Hematopoietic multipotent progenitor cell treated with erythropoietin and hydrocortisone succinate and interleukin-3 and kit ligand, for 6 days (in vitro differentiated cells): ENCODE measurements at regions not wholly inside any gene's neighbourhood (a gene's known extent, or its start where the extent isn't known, plus 50 kb on each side); places are given as distances from the start of the nearest gene placed in this dataset.
"Not testable (repeated sequence)": the region's sequence is repeated elsewhere in the genome, so short reads cannot be mapped to it uniquely, and the experiment has no call there.

ENCODE experiments used
- DNase-seq: peaks from one replicate; pipeline ENCODE4 v3.0.0-alpha.2; 2015

DNA sequence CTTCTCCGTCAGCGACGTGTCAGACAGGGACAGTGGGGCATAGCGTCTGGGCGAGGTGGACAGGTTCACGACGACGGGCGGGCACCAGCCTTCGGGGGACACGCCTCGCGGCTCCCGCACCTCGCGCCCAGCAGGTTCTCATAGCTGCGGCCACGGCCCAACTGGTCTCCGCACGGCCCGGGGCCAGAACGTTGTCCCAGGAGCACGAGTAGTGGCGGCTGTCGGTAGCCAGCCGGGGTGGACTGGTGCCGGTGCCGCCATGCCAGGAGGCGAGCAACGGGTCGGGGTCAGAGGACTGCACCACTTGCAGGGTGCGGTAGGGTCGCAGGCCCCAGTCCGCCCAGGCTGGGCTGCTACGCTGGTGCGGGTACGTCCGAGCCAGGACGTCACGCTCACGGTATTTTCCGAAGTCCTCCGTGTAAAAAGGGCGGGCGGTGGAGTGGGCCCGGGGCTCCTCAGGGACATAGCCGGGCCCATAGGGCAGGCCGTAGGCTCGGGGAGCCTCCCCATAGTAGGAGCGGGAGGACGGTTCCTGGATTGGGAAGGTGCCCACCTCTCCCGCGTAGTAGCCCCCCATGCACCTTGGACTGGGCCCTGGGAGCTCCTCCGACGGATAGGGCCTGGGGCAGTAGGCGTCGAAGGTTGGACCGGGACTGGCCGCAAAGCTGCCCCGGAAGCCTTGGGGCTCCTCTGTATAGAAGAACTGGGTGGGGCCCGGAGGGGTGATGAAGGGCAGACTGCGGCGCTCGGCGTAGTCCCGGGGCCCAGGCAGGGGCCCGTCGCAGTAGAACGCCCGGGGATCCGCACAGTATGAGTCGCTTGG is 301.2 kb downstream of the CCDC74A start:
- not testable (repeated sequence) for DNase-seq

DNA sequence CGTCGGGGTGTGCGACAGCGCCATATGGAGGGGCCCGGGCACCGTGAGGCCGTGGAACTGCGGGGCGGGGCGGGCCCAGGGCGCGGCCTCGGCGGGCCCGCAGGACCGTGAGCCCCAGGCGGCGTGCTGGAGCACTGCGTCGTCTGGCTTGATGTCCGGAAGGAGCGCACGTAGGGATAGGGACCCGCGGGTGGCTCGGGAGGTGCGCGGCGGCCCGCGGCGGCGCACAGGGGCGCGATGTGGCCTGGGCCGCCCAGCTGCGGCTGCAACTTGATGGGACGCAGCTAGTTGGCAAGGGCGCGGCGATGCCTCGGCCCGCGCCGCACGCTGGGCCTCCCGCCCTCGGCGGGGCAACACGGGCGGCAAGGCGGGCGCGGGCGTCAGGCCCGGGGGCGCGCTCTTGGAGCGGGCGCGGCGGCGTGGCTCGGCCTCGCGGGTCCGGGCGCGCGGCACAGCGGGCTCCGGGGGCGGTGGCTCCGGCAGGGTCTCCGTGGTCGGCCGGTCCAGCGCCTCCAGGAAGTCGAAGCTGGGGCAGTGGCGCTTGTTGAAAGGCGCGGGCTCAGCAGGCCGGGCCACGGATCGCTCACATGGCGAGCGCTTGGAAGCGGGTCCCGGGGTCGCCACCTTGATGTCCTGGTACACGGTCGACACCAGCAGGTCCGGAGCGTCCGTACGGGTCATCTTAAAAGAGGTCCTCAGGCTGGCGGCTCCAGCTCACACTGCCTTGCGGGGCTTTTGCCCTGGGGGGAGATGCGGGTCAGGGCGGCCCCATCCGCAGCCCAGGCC is 302.0 kb downstream of the CCDC74A start:
- DNase-seq = not testable (repeated sequence)

DNA sequence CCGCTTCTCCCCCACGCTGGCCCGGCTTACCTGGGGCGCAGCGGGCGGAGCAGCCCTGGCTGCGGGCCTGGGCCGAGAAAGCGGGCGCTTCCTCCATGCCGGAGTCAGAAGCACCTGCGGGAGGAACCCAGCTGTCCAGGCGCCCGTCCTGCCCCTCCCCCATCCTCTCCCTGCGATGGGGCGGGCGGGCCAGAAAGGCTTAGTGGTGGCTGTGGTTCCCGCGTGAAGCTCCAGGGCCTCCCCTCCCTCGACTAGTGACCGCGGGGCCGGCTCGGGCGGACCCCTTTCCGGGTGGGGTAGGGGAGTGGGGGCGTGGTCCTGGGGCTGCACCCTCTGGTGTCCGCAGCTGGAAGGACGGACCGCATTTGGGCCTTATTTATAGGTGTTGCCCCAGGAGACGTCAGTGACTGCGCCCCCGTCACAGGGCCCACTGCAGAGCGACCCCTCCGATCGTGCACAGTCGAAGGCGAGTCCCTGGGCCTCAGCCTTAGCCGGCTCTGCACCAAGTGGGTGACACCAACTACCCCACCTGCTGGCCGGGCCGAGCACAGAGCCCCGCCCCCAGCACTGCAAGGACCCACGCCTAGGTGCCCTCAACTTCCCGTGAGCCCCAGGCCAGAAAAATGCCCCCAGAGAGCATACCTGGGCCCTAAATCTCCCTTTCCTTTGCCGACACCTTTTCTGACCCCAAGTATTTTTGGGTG is 302.7 kb downstream of the CCDC74A start:
- not testable (repeated sequence) for DNase-seq

DNA sequence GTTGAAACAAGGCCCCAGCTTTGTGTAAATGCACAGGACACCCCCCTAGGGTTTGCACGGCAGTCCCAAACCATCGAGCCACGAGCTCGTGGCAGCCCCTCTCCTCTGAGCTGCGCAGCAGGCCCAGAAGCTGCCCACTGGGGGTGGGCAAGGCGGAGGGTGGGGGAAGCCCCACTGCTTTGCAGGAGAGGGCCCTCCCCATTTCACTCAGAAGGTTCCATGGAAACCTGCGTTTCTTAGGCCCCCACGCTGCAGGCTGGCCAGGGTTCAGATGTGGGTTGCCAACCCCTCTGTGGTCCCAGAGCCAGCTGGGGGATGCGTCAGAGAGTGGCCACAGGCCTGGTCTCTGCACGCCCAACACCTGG is 303.2 kb downstream of the CCDC74A start:
- DNase-seq = not testable (repeated sequence)

DNA sequence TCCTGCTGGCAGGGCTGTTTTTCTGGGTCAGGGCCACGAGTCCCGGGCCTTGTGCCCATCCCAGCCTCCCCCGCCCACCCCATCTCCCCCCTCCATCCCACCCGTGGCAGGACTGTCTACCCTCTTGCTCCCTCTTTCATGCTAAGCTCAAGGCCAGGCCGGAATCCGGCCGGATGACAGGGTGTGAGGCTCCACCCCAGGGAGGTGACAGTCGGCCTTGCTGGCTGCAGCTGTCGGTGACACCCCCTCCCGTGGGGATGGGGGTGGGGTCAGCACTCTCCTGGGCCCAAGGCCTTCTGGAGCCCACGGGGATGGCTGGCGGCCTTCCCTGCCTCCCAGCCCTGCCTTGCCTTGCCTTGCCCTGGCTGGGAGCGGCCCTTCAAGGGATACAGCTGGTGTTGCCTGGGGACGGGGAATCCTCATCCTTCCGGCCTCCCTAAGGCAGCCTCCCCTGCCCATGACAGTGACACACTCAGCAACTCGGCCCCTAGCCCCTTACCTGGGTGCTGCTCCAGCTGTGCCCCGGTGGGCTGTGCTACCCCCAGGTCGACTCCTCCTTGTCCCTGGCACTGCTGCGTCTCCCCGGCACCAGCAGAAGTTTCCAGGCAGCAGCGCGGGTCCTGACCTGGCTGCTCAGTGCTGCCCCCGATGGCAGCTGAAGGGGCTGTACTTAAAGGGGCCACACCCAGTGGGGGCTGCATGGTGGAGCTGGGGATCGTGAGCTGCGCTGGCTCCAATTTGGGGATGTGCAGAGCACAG is 303.9 kb downstream of the CCDC74A start:
- peak; percentile 2 for DNase-seq

DNA sequence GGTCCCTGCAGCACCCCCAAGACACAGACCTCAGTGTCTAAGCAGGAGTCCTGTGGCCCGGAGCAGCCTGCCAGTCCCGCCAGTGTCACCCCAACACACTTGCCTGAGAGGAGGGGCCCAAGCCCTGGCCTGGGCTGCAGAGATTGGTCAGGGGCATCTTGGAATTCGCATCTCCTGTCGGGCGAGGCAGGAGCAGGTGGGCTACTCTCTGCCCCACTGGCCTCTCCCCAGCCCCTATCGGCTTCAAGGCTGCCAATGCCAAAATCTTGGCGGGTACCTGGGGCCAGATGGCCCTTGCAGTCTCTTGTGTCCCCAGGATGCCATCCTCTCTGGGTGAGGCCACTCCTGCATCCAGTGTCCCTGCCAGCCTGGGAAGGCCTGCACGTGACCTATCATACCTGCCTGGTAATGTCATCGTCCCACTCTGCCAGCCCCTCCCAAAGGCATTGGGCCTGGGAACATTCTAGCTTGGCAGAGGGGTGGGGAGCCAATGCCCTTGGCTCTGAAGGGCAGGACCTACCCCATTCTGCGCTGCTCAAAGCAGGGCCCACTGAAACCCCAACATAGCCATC is 304.6 kb downstream of the CCDC74A start:
- DNase-seq = not testable (repeated sequence)

DNA sequence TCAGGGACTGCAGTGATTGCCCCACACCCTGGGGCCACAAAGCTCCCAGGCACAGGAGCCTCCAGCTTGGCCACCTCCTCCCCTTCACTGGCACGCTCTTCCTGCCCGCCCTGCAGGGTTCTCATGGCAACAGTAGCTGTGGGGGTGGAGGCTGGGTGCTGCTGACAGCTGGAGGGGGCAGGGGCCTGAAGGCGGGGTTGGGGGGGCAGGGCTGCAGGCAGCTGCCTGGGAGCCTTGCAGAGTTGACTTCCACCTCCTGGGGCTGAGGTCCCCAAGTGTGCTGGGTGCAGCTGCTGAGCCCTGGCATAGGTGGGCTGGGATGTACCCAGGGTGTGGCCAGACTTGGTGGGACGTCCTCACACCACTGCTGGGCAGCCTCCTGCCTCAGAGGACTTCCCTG is 305.2 kb downstream of the CCDC74A start:
- not testable (repeated sequence) for DNase-seq

DNA sequence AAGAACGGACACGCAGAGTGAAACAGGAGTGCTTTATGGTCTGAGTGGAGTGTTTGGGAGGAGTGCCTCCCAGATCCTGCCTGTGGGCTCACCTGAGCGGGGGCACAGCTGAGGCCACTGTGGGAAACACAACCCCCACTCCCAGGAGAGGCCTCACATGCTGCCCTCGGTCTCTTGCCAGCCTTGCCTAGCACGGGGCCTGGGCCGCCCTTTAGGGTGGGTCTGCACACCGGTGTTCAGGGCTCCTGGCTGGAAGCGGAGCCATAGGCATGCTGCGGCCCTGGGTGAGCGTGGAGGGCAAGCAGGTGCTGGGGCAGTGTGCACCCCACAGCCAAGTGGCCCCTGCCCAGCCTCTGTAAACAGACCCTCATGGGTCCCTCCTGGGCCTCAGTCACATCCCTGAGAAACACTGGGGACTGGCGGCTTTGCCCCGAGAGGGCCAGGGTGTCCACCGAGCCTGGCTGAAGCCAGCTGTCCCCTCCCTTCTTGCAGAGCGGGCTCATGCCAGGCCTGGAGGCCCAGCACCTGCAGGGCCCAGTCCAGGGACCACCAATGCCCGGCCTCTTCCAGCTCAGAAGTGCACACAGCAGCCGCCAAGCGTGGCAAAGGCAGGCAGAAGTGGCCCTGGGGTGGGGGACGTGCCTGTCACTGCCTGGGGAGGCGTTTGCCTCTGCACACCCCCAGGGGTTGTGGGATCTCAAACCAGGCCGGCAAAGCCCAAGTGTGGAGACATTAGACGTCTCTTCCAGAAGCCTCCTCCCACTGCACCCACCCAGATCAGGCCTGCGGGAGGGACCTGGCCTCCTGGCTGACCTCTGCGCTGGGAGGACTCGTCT is 305.9 kb downstream of the CCDC74A start:
- not testable (repeated sequence) for DNase-seq

DNA sequence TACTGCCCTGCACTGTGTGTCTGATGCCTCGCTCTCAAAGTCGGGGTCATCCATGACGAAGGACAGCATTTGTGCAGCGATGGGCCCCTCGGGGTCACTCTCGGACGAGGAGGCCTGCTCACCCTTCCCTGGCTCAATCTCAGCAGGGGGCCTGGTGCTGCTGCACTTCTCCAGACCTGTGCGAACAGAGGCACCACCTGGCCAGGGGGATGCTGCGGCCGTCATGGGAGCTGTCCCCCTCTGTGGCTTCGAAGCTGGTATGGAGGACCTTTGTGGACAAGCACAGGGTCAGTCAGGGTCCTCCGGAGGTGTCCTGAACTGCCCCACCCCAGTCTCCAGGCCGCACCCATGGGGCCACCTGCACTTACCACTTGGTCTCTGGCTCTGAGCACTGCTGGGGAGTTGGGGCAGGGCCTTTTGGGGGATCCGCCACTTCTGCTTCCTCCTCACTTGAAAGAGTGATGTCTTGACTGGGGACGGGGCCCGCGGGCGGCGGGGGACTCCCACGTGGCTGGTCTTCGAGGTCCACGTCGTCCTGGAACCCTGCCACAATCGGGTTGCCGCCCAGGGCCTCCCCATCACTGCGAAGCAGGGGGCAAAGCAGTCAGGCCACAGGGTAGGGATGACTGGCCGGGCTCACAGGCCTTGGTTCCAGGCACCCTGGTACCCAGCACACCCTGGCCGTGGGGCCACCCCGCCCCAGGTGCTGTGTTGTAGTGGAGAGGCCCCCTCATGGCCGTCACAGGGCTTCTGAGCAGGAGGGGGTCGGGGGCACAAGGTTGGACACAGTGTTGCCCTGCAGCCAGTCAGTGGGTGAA is 306.7 kb downstream of the CCDC74A start:
- DNase-seq = not testable (repeated sequence)

DNA sequence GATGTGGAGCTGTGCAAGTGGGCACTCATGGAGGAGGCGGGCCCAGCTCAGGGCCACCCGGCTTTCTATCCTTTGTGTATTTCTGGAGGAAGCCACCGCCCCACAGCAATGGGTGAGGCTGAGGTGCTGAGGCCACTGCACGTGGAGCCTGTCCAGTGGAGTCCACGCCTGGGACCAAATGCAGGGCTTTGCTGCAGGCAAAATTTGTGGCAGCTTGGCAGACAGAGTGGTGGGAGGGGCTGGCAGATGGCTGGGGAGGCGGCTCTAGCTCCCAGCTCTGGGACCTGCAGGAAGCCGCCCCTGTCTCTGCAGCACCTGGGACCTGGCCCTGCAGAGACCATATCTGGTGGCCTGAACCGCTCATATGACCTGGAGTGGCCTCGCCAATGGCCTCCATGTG is 307.3 kb downstream of the CCDC74A start:
- not testable (repeated sequence) for DNase-seq

DNA sequence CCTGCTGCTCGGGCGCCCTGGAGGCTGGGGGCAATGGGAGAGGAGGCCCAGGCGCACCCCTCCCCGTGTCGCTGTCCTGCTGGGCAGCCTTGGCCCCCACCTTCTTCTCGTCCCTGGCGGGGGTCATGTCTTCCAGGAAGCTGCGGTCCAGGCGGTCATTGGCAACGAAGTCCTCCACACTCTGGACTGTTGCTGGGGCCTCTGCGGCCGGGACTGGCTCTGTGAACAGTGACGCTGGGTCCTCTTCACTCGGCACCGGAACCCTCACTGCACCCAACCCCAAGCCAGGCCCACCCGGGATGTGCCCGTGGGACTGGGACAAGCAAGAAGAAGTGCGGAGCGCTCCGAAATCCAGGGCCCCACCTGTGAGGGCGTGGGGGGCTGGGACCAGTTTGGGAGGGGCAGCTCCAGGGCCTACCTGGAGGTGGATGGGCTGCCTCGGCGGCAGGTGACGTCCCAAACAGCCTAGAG is 308.0 kb downstream of the CCDC74A start:
- DNase-seq = no peak

DNA sequence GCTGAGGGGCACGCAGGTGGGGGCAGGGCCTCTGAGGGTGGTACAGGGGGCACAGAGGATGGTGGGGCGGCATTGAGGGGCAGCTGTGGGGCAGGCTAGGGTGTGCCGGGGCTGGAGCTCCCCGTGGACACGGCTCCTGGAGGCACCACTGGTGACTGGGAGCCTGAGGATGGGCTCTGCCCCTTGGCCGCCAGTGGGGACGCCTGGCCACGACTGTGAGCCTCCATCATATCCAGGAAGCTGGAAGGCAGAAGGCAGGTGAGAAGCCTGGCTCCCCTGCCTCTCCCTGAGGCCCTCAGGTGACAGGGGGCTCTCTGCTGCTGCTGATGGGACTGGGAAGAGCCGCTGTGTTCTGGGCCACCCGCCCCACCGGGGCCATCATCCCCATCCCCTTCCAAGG is 308.4 kb downstream of the CCDC74A start:
- not testable (repeated sequence) for DNase-seq

DNA sequence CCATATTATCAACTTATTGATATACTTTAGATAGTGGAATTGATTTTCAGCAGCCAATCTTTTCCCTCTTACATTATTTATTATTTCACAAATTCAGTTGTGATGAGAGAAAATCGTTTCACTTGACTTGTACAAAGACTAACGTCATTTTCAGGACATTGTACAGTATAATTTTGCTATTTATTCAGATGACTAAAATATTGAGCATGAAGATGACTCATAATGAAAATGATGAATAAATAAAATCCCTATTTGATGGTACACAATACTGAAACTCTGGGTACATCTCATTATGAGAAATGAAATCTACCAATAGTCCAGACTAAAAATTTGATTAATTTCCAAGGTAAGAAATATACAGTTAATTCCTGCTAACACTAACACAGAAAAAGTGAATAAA is 316.4 kb downstream of the CCDC74A start:
- DNase-seq = not testable (repeated sequence)

DNA sequence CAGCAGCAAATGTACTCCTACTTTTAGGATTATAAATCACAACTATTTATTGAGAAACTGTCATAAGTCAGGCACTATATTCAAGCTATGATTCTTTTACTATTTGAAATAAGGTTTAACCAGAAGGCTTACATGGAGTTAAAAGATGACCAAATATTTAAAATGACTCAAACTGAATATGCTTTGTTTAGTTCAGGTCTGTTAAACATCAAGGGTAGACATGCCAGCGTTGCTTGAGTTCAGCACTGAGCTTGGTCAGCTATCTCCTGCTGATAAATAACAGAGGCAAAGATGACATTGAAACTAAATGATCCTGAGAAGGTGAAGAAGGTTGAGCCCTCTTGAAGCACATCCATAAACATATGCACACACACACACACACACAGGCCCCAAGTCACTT is 305.6 kb downstream of the ANKRD30BL start:
- not testable (repeated sequence) for DNase-seq

DNA sequence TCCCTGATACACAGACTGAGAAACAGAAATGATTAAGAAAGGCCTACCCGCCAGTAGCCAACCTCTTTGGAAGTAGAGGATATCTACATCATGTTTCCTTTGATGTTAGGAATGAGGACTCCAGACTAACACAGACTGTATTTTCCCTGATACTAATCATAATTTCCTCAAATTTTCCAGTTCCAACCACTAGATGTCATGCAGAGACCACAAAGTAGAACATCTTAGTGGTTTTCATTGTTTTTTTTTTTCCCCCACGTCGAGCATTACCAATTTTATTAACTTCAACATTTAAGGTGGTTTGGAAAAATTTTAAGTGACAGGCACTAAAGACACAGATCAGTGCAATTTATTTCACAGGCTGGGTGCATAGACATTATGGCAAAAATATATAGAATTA is 303.6 kb downstream of the ANKRD30BL start:
- peak; percentile 1 for DNase-seq
